ENCODE measurements at regions not wholly inside any gene's neighbourhood (a gene's known extent, or its start where the extent isn't known, plus 50 kb on each side); places are given as distances from the start of the nearest gene placed in this dataset.

GRCh38 chr9:80811656-80812055 lies 877.7 kb downstream of the TLE1 start:
- TF ChIP-seq CTCF (IDR thresholded peaks at IDR 0.05; ENCODE audit: poor library complexity) (no peak), EZH2phosphoT487 (IDR thresholded peaks at IDR 0.05; ENCODE audit: low read depth, severe bottlenecking, unreplicated experiment) (no peak)

Data from hepatocyte (in vitro differentiated cells).